GM19043 (cell line): ENCODE measurements at regions not wholly inside any gene's neighbourhood (a gene's known extent, or its start where the extent isn't known, plus 50 kb on each side); places are given as distances from the start of the nearest gene placed in this dataset.

Experiments used
- ATAC-seq: cut with Tn5 transposase; IDR thresholded peaks from one replicate; pipeline ENCODE4 v1.9.1; 2021; ENCODE audit warnings: low read depth; ENCODE audit not compliant: unreplicated experiment

GRCh38 chr11:110764485-110764884 is 52.2 kb upstream of the ARHGAP20 start:
- no peak for ATAC-seq

- ATAC-seq: no peak
Measured at GRCh38 chr11:110763249-110764011, 51.2 kb upstream of the ARHGAP20 start.

- ATAC-seq: no peak
Measured at GRCh38 chr11:110762590-110762989, 50.4 kb upstream of the ARHGAP20 start.
